OCI-LY1 (cell line): ENCODE measurements at regions not wholly inside any gene's neighbourhood (a gene's known extent, or its start where the extent isn't known, plus 50 kb on each side); places are given as distances from the start of the nearest gene placed in this dataset.

Experiments
- H2AFZ ChIP-seq: fragments of 200-600 bp; sonication (generic), shearing (Covaris generic); 2 replicates; pipeline ENCODE4 v1.6.0; 2014; ENCODE audit warnings: antibody characterized with exemption, mild to moderate bottlenecking, low read length
- H3F3A ChIP-seq: fragments of 200-600 bp; sonication (generic), shearing (Covaris generic); 2 replicates; pipeline ENCODE4 v1.6.0; 2014; ENCODE audit warnings: mild to moderate bottlenecking, antibody characterized with exemption, low read length, moderate library complexity; ENCODE audit not compliant: insufficient read depth
- H3K27ac ChIP-seq: fragments of 200-600 bp; sonication (generic); 2 replicates; pipeline ENCODE4 v1.5.1; 2014; ENCODE audit warnings: low read length, mixed run types, mild to moderate bottlenecking, low read depth; ENCODE audit not compliant: poor library complexity, severe bottlenecking
- H3K27me3 ChIP-seq: fragments of 200-600 bp; sonication (generic); 2 replicates; pipeline ENCODE4 v1.6.0; 2014; ENCODE audit warnings: antibody characterized with exemption, mild to moderate bottlenecking, low read length, moderate library complexity; ENCODE audit not compliant: insufficient read depth
- H3K36me3 ChIP-seq: fragments of 200-600 bp; sonication (generic); 2 replicates; pipeline ENCODE4 v1.6.1; 2014; ENCODE audit warnings: mild to moderate bottlenecking, antibody characterized with exemption, low read length, moderate library complexity, mixed read lengths; ENCODE audit not compliant: insufficient read depth
- H3K4me1 ChIP-seq: fragments of 200-600 bp; sonication (generic); 2 replicates; pipeline ENCODE4 v1.5.1; 2014; ENCODE audit warnings: mild to moderate bottlenecking, low read length, moderate library complexity; ENCODE audit not compliant: insufficient read depth, severe bottlenecking
- H3K4me2 ChIP-seq: fragments of 200-600 bp; sonication (generic), shearing (Covaris generic); 2 replicates; pipeline ENCODE4 v1.6.1; 2014; ENCODE audit warnings: low read length
- H3K4me3 ChIP-seq: fragments of 200-600 bp; sonication (generic); 2 replicates; pipeline ENCODE4 v1.5.1; 2014; ENCODE audit warnings: low read length, low read depth, mild to moderate bottlenecking, mixed read lengths; ENCODE audit not compliant: poor library complexity, severe bottlenecking
- H3K79me2 ChIP-seq: fragments of 200-600 bp; shearing (Covaris generic); 2 replicates; pipeline ENCODE4 v1.6.1; 2016; ENCODE audit warnings: mixed run types, low read length, mixed read lengths; ENCODE audit not compliant: insufficient read depth
- H3K9ac ChIP-seq: fragments of 200-600 bp; sonication (generic), shearing (Covaris generic); 2 replicates; pipeline ENCODE4 v1.6.1; 2014; ENCODE audit warnings: mild to moderate bottlenecking, low read length, mixed read lengths
- H3K9me2 ChIP-seq: fragments of 200-600 bp; sonication (generic), shearing (Covaris generic); 2 replicates; pipeline ENCODE4 v1.6.1; 2014; ENCODE audit warnings: low read depth, mild to moderate bottlenecking, low read length, mixed read lengths
- H3K9me3 ChIP-seq: fragments of 200-600 bp; shearing (Covaris generic); 2 replicates; pipeline ENCODE4 v1.6.1; 2014; ENCODE audit warnings: low read length, mixed read lengths
- H4K20me1 ChIP-seq: fragments of 200-600 bp; sonication (generic), shearing (Covaris generic); 2 replicates; pipeline ENCODE4 v1.6.0; 2016; ENCODE audit warnings: mild to moderate bottlenecking, low read length; ENCODE audit not compliant: insufficient read depth
- CTCF ChIP-seq: fragments of 200-600 bp; sonication (generic), shearing (Covaris generic); IDR thresholded peaks from 2 replicates; pipeline ENCODE4 v1.5.1; 2017; ENCODE audit warnings: mild to moderate bottlenecking, antibody characterized with exemption, low read length, moderate library complexity, mixed read lengths
- EZH2 ChIP-seq: fragments of 200-600 bp; sonication (generic), shearing (Covaris generic); IDR thresholded peaks from 2 replicates; pipeline ENCODE4 v1.8.0; 2017; ENCODE audit warnings: borderline replicate concordance, mixed run types, mild to moderate bottlenecking, antibody characterized with exemption, low read length, moderate library complexity, mixed read lengths

- H3K27ac ChIP-seq, result no peak overlapping the region
- TF ChIP-seq CTCF (no peak), EZH2 (no peak)
- H3K9me2 ChIP-seq, result no peaks in the 10 kb centered on the region
- H3F3A ChIP-seq, result no peaks in the 10 kb centered on the region
- no peaks in the 10 kb centered on the region for H3K9me3 ChIP-seq
- H3K4me3 ChIP-seq, result no peak overlapping the region
- H4K20me1 ChIP-seq, result no peaks in the 10 kb centered on the region
- H2AFZ ChIP-seq, result no peak overlapping the region
- no peak overlapping the region for H3K9ac ChIP-seq
- no peaks in the 10 kb centered on the region for H3K27me3 ChIP-seq
- no peaks in the 10 kb centered on the region for H3K79me2 ChIP-seq
- H3K36me3 ChIP-seq, result no peaks in the 10 kb centered on the region
- H3K4me1 ChIP-seq, result no peaks in the 10 kb centered on the region
- no peak overlapping the region for H3K4me2 ChIP-seq
Observed at GRCh38 chr3:159059395-159059794, 257.5 kb downstream of the MFSD1 start.

- no peaks in the 10 kb centered on the region for H3K9me3 ChIP-seq
- no peak for TF ChIP-seq CTCF
- no peak for TF ChIP-seq EZH2
- H3F3A ChIP-seq, result no peaks in the 10 kb centered on the region
- H3K79me2 ChIP-seq, result no peaks in the 10 kb centered on the region
- H3K36me3 ChIP-seq, result no peaks in the 10 kb centered on the region
- no peak overlapping the region for H2AFZ ChIP-seq
- H3K4me1 ChIP-seq, result no peaks in the 10 kb centered on the region
- no peak overlapping the region for H3K27ac ChIP-seq
- H3K9ac ChIP-seq, result no peak overlapping the region
- no peaks in the 10 kb centered on the region for H3K27me3 ChIP-seq
- no peaks in the 10 kb centered on the region for H3K9me2 ChIP-seq
- no peaks in the 10 kb centered on the region for H4K20me1 ChIP-seq
- no peak overlapping the region for H3K4me3 ChIP-seq
- no peak overlapping the region for H3K4me2 ChIP-seq
Observed at GRCh38 chr3:159062734-159063410, 261.0 kb downstream of the MFSD1 start.

- no peaks in the 10 kb centered on the region for H3K9me3 ChIP-seq
- H3K79me2 ChIP-seq, result no peaks in the 10 kb centered on the region
- no peak within 1 kb of the TSS for H3K4me3 ChIP-seq
- no peaks in the 10 kb centered on the region for H3K36me3 ChIP-seq
- no peak within 1 kb of the TSS for H3K27ac ChIP-seq
- no peaks in the 10 kb centered on the region for H4K20me1 ChIP-seq
- H3K4me1 ChIP-seq, result no peaks in the 10 kb centered on the region
- H3K27me3 ChIP-seq, result no peaks in the 10 kb centered on the region
- no peak within 1 kb of the TSS for H3K4me2 ChIP-seq
- TF ChIP-seq CTCF, result no peak
- no peak for TF ChIP-seq EZH2
- no peaks in the 10 kb centered on the region for H3F3A ChIP-seq
- no peak within 1 kb of the TSS for H2AFZ ChIP-seq
- H3K9ac ChIP-seq, result no peak within 1 kb of the TSS
- H3K9me2 ChIP-seq, result no peaks in the 10 kb centered on the region
Observed at GRCh38 chr3:159069091-159069490, 267.2 kb downstream of the MFSD1 start, which contains the start of gene IQCJ. TSS of gene IQCJ (plus strand) at chr3:159069319.
